H9 (cell line): ENCODE measurements at regions not wholly inside any gene's neighbourhood (a gene's known extent, or its start where the extent isn't known, plus 50 kb on each side); places are given as distances from the start of the nearest gene placed in this dataset.
A peak's percentile ranks its signal among the peaks of the same experiment; 100 is the strongest.

Experiments
- DNase-seq: peaks from one replicate; pipeline ENCODE4 v3.0.0-alpha.2; 2017
- H2AFZ ChIP-seq: one replicate; pipeline ENCODE4 v1.6.1; 2013; ENCODE audit warnings: mild to moderate bottlenecking, low read length, control low read depth, moderate library complexity
- H2AK5ac ChIP-seq: 2 replicates; pipeline ENCODE4 v1.6.1; 2013; ENCODE audit warnings: low read length, control low read depth, mixed read lengths; ENCODE audit not compliant: insufficient read length
- H2BK120ac ChIP-seq: one replicate; pipeline ENCODE4 v1.6.1; 2013; ENCODE audit warnings: low read depth, mild to moderate bottlenecking, low read length, control low read depth, inconsistent platforms; ENCODE audit not compliant: poor library complexity, severe bottlenecking
- H2BK12ac ChIP-seq: 2 replicates; pipeline ENCODE4 v1.6.1; 2013; ENCODE audit warnings: low read length, control low read depth, mixed read lengths, low read depth; ENCODE audit not compliant: insufficient read length
- H2BK15ac ChIP-seq: 2 replicates; pipeline ENCODE4 v1.6.1; 2013; ENCODE audit warnings: low read depth, low read length, control low read depth
- H2BK20ac ChIP-seq: one replicate; pipeline ENCODE4 v1.6.1; 2013; ENCODE audit warnings: low read depth, mild to moderate bottlenecking, low read length, control low read depth, inconsistent platforms; ENCODE audit not compliant: poor library complexity, severe bottlenecking
- H2BK5ac ChIP-seq: 2 replicates; pipeline ENCODE4 v1.6.1; 2013; ENCODE audit warnings: low read length, control low read depth, mixed read lengths; ENCODE audit not compliant: insufficient read length
- H3K14ac ChIP-seq: 2 replicates; pipeline ENCODE4 v1.6.1; 2013; ENCODE audit warnings: low read length, control low read depth; ENCODE audit not compliant: insufficient read depth
- H3K18ac ChIP-seq: 2 replicates; pipeline ENCODE4 v1.6.1; 2013; ENCODE audit warnings: low read depth, mild to moderate bottlenecking, mixed read lengths, low read length, control low read depth; ENCODE audit not compliant: insufficient read length
- H3K23ac ChIP-seq: 2 replicates; pipeline ENCODE4 v1.6.1; 2013; ENCODE audit warnings: low read length, control low read depth, mixed read lengths, low read depth; ENCODE audit not compliant: insufficient read length
- H3K23me2 ChIP-seq: 2 replicates; pipeline ENCODE4 v1.6.1; 2013; ENCODE audit warnings: low read depth, mild to moderate bottlenecking, mixed read lengths, low read length, control low read depth; ENCODE audit not compliant: insufficient read length, poor library complexity, severe bottlenecking
- H3K27ac ChIP-seq: 2 replicates; pipeline ENCODE4 v1.5.1; 2013; ENCODE audit warnings: low read length, control low read depth, mixed read lengths, low read depth; ENCODE audit not compliant: insufficient read length
- H3K27me3 ChIP-seq: 2 replicates; pipeline ENCODE4 v1.6.1; 2013; ENCODE audit warnings: low read length, control low read depth, inconsistent platforms; ENCODE audit not compliant: insufficient read depth
- H3K4ac ChIP-seq: 2 replicates; pipeline ENCODE4 v1.6.1; 2013; ENCODE audit warnings: low read depth, mild to moderate bottlenecking, control low read depth, inconsistent platforms, low read length, moderate library complexity
- H3K4me1 ChIP-seq: 2 replicates; pipeline ENCODE4 v1.6.1; 2013; ENCODE audit warnings: low read length, control low read depth, inconsistent platforms; ENCODE audit not compliant: insufficient read depth
- H3K4me2 ChIP-seq: 2 replicates; pipeline ENCODE4 v1.6.1; 2013; ENCODE audit warnings: low read length, control low read depth, mixed read lengths; ENCODE audit not compliant: insufficient read length, insufficient read depth
- H3K56ac ChIP-seq: 2 replicates; pipeline ENCODE4 v1.6.1; 2013; ENCODE audit warnings: low read depth, mild to moderate bottlenecking, mixed read lengths, low read length, control low read depth; ENCODE audit not compliant: insufficient read length
- H3K79me1 ChIP-seq: 2 replicates; pipeline ENCODE4 v1.6.1; 2013; ENCODE audit warnings: low read depth, mild to moderate bottlenecking, moderate library complexity, low read length, control low read depth, inconsistent platforms; ENCODE audit not compliant: insufficient read depth, poor library complexity, severe bottlenecking
- H3K79me2 ChIP-seq: 2 replicates; pipeline ENCODE4 v1.6.1; 2013; ENCODE audit warnings: low read length, control low read depth, inconsistent platforms; ENCODE audit not compliant: insufficient read depth
- H3K9ac ChIP-seq: 2 replicates; pipeline ENCODE4 v1.6.1; 2013; ENCODE audit warnings: low read length, control low read depth, mixed read lengths; ENCODE audit not compliant: insufficient read length; ENCODE audit errors: extremely low read depth
- H3K9me3 ChIP-seq: one replicate; pipeline ENCODE4 v1.6.1; 2013; ENCODE audit warnings: low read depth, low read length, inconsistent platforms; ENCODE audit not compliant: control insufficient read depth
- H3T11ph ChIP-seq: one replicate; pipeline ENCODE4 v1.6.1; 2013; ENCODE audit warnings: mild to moderate bottlenecking, low read length, control low read depth, inconsistent platforms
- H4K20me1 ChIP-seq: one replicate; pipeline ENCODE4 v1.6.1; 2013; ENCODE audit not compliant: control insufficient read depth, insufficient read length, insufficient read depth
- H4K5ac ChIP-seq: 2 replicates; pipeline ENCODE4 v1.6.1; 2013; ENCODE audit warnings: low read depth, mild to moderate bottlenecking, mixed read lengths, low read length, control low read depth; ENCODE audit not compliant: insufficient read length
- H4K8ac ChIP-seq: replicated peaks from 2 replicates; pipeline ENCODE4 v1.6.1; 2013; ENCODE audit warnings: low read length, control low read depth, mixed read lengths, low read depth; ENCODE audit not compliant: insufficient read length
- H4K91ac ChIP-seq: 2 replicates; pipeline ENCODE4 v1.6.1; 2013; ENCODE audit warnings: low read depth, mild to moderate bottlenecking, moderate library complexity, mixed read lengths, low read length, control low read depth; ENCODE audit not compliant: insufficient read length
- H3K27ac Mint-ChIP-seq, 3 experiments: 2 replicates in 2 of 3; 3 replicates in 1 of 3; pipeline ENCODE4 v1.8.0; 2020 to 2021; ENCODE audit warnings: mixed read lengths in 3 of 3, mild to moderate bottlenecking in 1 of 3, moderate library complexity in 1 of 3
- H3K27me3 Mint-ChIP-seq: 2 replicates; pipeline ENCODE4 v1.8.0; 2021; ENCODE audit warnings: low read depth, mild to moderate bottlenecking, moderate library complexity, mixed read lengths
- H3K36me3 Mint-ChIP-seq, 3 experiments: 2 replicates in 2 of 3; 3 replicates in 1 of 3; pipeline ENCODE4 v1.8.0; 2020 to 2021; ENCODE audit warnings: low read depth in 3 of 3, mixed read lengths in 3 of 3; ENCODE audit not compliant: insufficient read depth in 1 of 3
- H3K4me1 Mint-ChIP-seq, 2 experiments: 2 replicates each; pipeline ENCODE4 v1.8.0; 2020; ENCODE audit warnings: mixed read lengths in 2 of 2
- H3K4me3 Mint-ChIP-seq, 2 experiments: 2 replicates in 1 of 2; 3 replicates in 1 of 2; pipeline ENCODE4 v1.8.0; 2020 to 2021; ENCODE audit warnings: mild to moderate bottlenecking in 2 of 2, mixed read lengths in 2 of 2, moderate library complexity in 1 of 2
- H3K9me3 Mint-ChIP-seq, 2 experiments: 2 replicates in 1 of 2; 3 replicates in 1 of 2; pipeline ENCODE4 v1.8.0; 2020; ENCODE audit warnings: mild to moderate bottlenecking in 2 of 2, mixed read lengths in 2 of 2, moderate library complexity in 1 of 2
- CTCF ChIP-seq: fragments of 200-600 bp; sonication (generic); conservative IDR thresholded peaks from 3 replicates; pipeline ENCODE4 v1.8.0; 2021; ENCODE audit warnings: antibody characterized with exemption, mild to moderate bottlenecking
- WGBS: extraction: QIAGEN DNeasy Blood & Tissue Kit; methylation state at CpG from one replicate; pipeline ENCODE4 v1.1.7; 2013; ENCODE audit warnings: missing lambda C conversion rate, low lambda C conversion rate, mixed read lengths; ENCODE audit not compliant: insufficient read length; ENCODE audit errors: extremely low coverage; 5-methylcytosine and 5-hydroxymethylcytosine counted together

GRCh38 chr10:56646329-56647111 lies 285.5 kb upstream of the ZWINT start:
- no peaks in the 10 kb centered on the region for H3K23me2 ChIP-seq
- H2AK5ac ChIP-seq: no peak overlapping the region
- no peak overlapping the region for H2BK120ac ChIP-seq
- no peak overlapping the region for H3K27ac ChIP-seq
- TF ChIP-seq CTCF: no peak
- peaks cover 8 to 10% of the 10 kb centered on the region in 2 experiments; a peak in 2 of 4 replicates for H3K4me1 Mint-ChIP-seq
- H4K91ac ChIP-seq: no peak overlapping the region
- H3K4ac ChIP-seq: no peak overlapping the region
- no peak overlapping the region for H4K5ac ChIP-seq
- no peaks in the 10 kb centered on the region for H3K79me1 ChIP-seq
- H4K8ac ChIP-seq: no peak overlapping the region
- no peak for DNase-seq
- no CpG with 5 or more reads among the region's 13 CpGs for WGBS
- H3K27me3 Mint-ChIP-seq: no peaks in the 10 kb centered on the region
- no peak overlapping the region for H2BK20ac ChIP-seq
- H3K9me3 ChIP-seq: no peaks in the 10 kb centered on the region
- H3K36me3 Mint-ChIP-seq: no peaks in the 10 kb centered on the region
- peaks cover 3 to 5% of the 10 kb centered on the region in 2 experiments; a peak in 2 of 5 replicates for H3K9me3 Mint-ChIP-seq
- H3K4me1 ChIP-seq: no peaks in the 10 kb centered on the region
- no peak overlapping the region for H3K9ac ChIP-seq
- no peak overlapping the region for H2BK15ac ChIP-seq
- H3K18ac ChIP-seq: no peak overlapping the region
- H3K56ac ChIP-seq: no peak overlapping the region
- H2BK12ac ChIP-seq: no peak overlapping the region
- H3K14ac ChIP-seq: no peak overlapping the region
- H4K20me1 ChIP-seq: no peaks in the 10 kb centered on the region
- peak overlapping the region in 1 of 3 experiments; percentile 48; a peak in 2 of 7 replicates for H3K27ac Mint-ChIP-seq
- no peak overlapping the region for H3K4me2 ChIP-seq
- no peak overlapping the region for H3K4me3 Mint-ChIP-seq
- no peak overlapping the region for H3T11ph ChIP-seq
- no peaks in the 10 kb centered on the region for H3K79me2 ChIP-seq
- no peaks in the 10 kb centered on the region for H3K27me3 ChIP-seq
- no peak overlapping the region for H2AFZ ChIP-seq
- no peak overlapping the region for H3K23ac ChIP-seq
- H2BK5ac ChIP-seq: no peak overlapping the region
